Stimulated activated CD4-positive, alpha-beta T cell treated with anti-CD3 and anti-CD28 coated beads, Interleukin-15, amount 100 ng/mL, for 48 hours (primary cell): ENCODE measurements at regions not wholly inside any gene's neighbourhood (a gene's known extent, or its start where the extent isn't known, plus 50 kb on each side); places are given as distances from the start of the nearest gene placed in this dataset.

Experiments used
- DNase-seq, 2 donors: peaks; one replicate each; pipeline ENCODE4 v3.0.0-alpha.2; 2020; ENCODE audit warnings: low read depth in 2 of 2

- DNase-seq = no peak
Observed at GRCh38 chr9:99752417-99753109, 69.1 kb upstream of the NR4A3 start.

- no peak for DNase-seq
Observed at GRCh38 chr9:99753436-99753835, 68.2 kb upstream of the NR4A3 start.

- DNase-seq = no peak
Observed at GRCh38 chr9:99760421-99760820, 61.3 kb upstream of the NR4A3 start.

- DNase-seq = no peak
Observed at GRCh38 chr9:99762470-99762869, 59.2 kb upstream of the NR4A3 start.
